ENCODE measurements at regions not wholly inside any gene's neighbourhood (a gene's known extent, or its start where the extent isn't known, plus 50 kb on each side); places are given as distances from the start of the nearest gene placed in this dataset.

GRCh38 chr18:11307716-11308115 is 158.3 kb upstream of the PIEZO2 start:
- no peak for DNase-seq

- DNase-seq, result no peak
Measured at GRCh38 chr18:11305507-11305906, 156.1 kb upstream of the PIEZO2 start.

- no peak for DNase-seq
Measured at GRCh38 chr18:11304928-11305327, 155.6 kb upstream of the PIEZO2 start.

GRCh38 chr18:11296946-11297345 is 147.6 kb upstream of the PIEZO2 start:
- DNase-seq, result no peak

- no peak for DNase-seq
Measured at GRCh38 chr18:11293794-11294193, 144.4 kb upstream of the PIEZO2 start.

GRCh38 chr18:11290786-11291185 is 141.4 kb upstream of the PIEZO2 start:
- no peak for DNase-seq

- DNase-seq, result no peak
Measured at GRCh38 chr18:11289248-11289647, 139.9 kb upstream of the PIEZO2 start.

DNA sequence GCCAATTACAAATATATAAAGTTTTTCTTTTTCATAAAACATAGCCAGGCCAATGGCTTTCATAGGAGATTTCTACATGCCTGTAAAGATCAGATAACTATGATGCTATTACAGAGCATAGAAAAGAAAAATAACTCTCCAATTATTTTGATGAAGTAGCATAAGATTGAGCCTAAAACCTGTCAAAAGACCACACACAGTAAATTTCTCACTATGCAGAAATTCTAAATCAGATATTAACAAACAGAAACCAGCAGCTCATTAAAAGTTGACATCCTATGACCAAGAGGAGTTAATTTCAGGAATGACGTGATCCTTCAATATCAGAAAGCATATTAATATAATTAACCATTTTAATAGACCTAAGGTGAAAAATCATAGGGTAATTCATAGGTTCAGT is 139.0 kb upstream of the PIEZO2 start:
- DNase-seq, result no peak

GRCh38 chr18:11286431-11286830 is 137.1 kb upstream of the PIEZO2 start:
- no peak for DNase-seq

- no peak for DNase-seq
Measured at GRCh38 chr18:11284811-11285210, 135.4 kb upstream of the PIEZO2 start.

GRCh38 chr18:11284349-11284748 is 135.0 kb upstream of the PIEZO2 start:
- DNase-seq, result no peak

DNA sequence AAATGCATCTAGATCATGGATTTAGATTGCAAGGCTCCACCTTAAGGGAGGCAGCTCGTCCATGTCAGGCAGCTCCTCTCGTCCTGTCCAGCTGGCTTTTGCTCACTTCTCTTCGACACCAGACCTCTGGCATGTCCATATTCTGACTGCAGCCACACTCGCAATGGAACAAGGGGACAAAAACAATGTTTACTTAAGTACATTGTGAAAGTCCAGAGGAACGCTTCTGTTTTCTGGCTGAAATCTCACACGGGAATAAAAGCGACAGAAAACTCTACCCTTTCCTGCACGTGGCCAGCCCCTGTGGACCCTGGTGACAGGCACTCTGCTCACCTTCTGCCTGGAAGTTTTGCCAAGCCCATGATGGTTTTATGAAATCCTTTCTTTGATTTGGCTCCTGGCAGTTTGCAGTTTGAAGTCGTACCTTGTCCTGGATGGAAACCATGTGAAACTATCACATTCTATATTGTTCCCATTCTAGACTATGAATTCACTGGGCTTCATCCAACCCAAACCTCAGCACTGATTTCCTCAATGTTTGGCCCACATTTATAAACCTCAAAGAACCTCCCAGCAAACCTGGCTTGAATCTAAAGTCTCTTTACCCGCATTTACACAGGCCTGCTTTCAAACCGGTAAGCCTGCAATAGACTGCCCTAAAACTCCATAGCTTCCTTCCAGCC is 134.3 kb upstream of the PIEZO2 start:
- no peak for DNase-seq

DNA sequence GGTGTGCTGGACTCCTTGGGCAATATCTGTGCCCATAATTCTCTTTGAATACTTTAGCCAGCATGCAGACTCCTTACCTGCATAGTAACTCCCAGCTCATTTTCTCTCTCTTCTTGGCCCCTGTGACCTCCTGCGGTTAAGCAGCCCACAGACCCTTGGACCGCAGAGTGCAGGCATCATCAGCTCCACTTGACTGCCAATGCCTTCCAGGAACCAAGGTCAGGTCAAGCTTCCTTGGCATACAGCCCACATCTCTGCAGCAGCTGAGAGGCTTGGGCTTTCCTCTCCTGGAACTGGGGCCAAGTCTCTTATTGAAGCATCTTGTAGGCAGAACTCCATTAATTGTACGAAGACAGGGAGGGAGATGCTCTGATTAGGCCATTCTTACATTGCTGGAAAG is 130.1 kb upstream of the PIEZO2 start:
- DNase-seq, result no peak

DNA sequence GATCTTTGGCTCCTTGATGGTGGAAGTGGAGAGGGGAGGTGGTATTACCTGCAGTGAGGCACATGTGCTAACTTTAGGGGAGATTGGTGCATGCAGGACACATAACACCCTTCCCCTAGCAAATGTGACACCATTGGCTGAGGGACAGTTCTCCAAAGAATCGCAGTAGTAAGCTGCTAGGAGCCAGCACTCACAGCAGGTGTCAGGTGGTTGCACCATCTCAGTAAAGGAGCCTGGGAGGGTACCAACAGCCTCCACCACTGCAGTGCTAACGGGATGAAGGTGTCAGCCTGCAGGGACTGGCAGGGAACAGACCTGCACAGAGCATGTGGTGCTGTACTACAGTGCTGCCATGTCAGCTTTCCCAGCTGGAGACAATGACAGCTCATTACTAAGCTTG is 127.3 kb upstream of the PIEZO2 start:
- DNase-seq, result no peak

DNA sequence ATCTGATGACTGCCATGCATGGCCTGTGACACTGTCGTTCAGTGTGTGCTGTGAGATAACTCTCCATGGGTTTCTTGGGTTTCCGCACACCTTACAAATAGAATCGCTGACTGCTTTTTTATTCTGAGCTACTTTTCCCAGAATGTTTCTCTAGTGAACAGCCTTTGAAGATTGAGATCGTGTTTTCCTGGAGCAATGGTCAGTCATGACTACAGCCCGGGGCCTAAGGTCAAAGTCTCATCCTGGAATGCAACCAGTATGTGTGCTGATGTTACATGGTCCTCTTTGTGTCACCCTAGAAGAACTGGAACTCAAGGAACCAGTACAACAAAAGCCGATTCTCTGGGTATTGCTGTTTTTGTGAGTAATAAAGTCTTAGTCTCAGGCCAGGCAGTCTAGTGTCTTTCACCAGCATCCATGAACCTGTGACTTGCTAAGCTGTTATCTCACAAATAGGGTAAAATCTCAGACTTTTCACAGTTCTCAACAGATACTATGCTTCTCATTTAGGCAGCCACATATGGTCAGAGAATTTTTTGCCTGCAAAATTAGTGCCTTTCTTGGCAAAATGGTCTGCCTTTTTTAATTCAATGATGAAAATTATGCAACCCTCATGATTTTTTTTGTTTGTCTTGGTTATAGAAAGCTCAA is 124.9 kb upstream of the PIEZO2 start:
- DNase-seq, result no peak

DNA sequence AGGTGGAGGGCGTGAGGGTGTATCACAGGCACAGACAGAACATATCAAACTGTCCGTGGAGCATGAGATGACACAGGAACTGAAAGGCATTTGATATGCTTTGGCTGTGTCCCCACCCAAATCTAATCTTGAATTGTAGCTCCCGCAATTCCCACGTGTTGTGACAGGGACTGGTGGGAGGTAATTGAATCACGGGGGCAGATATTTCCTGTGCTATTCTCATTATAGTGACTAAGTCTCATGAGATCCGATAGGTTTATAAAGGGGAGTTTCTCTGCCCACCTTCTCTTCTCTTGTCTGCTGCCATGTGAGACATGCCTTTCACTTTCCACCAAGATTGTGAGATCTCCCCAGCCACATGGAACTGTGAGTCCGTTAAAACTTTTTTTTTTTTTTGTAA is 123.1 kb upstream of the PIEZO2 start:
- no peak for DNase-seq

DNA sequence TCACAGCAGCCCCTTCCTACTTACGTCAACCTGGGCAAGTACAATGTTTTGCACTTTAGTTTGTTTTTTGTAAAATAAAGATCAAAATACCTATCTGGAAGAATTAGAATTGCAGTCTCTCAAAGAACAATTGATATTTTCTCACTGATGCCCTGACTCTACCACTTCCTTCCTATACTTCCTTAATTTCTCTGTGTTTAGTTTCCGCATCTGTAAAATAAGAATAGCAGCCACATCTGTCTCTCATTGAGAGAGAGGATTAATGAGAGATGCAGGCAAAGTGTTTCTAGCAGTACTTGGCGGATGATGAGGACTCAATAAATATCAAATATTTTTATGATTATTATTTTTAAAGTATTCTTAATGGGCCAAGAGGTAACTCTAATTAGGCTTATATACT is 122.6 kb upstream of the PIEZO2 start:
- DNase-seq, result no peak

- no peak for DNase-seq
Measured at GRCh38 chr18:11269257-11269656, 119.9 kb upstream of the PIEZO2 start.

GRCh38 chr18:11268741-11269233 is 119.4 kb upstream of the PIEZO2 start:
- DNase-seq, result no peak

DNA sequence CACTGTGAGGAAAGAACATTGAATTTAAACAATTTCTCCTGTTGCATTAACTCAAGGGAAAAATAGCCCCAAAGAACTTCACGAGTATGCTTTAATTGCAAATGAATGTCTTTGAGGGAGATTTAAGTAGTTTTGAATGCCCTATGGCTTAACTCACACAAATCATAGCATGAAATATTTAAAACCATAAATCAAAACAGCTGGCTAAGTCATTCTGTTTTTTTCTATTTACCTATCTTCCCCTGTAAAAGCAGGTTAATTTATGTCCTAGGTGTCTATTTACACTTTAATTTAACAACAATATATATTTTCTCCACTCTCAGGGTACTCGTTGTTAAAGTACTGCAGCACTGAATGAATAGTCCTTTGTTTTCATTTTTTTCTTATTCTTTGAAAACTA is 118.8 kb upstream of the PIEZO2 start:
- no peak for DNase-seq

- no peak for DNase-seq
Measured at GRCh38 chr18:11266781-11267480, 117.6 kb upstream of the PIEZO2 start.

GRCh38 chr18:11261486-11261885 is 112.1 kb upstream of the PIEZO2 start:
- no peak for DNase-seq

- no peak for DNase-seq
Measured at GRCh38 chr18:11260961-11261461, 111.6 kb upstream of the PIEZO2 start.
